ENCODE measurements at regions not wholly inside any gene's neighbourhood (a gene's known extent, or its start where the extent isn't known, plus 50 kb on each side); places are given as distances from the start of the nearest gene placed in this dataset.

DNA sequence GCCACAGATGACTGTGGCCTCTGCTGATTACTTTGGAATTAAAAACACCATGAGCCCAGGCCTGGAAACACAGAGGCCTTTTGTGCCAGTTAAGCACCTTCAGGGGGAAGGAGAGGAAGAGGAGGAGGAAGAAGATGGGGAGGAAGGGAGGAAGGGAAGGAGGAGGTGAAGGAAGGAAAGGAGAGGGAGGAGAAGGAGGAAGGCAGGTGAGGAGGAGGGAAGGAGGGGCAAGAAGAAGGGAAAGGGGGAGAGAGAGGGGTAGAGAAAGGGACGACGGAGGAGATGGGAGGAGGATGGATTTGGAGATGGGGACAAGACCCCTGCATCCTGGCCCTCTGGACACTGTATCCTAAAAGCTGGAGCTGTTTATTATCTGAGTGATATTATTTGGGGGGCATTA is 231.0 kb downstream of the UQCRFS1 start:
- no peak for TF ChIP-seq EZH2 (IDR thresholded peaks at IDR 0.05; ENCODE audit: borderline replicate concordance, low read depth, low read length, poor library complexity, severe bottlenecking)
- TF ChIP-seq, protein P1, sequence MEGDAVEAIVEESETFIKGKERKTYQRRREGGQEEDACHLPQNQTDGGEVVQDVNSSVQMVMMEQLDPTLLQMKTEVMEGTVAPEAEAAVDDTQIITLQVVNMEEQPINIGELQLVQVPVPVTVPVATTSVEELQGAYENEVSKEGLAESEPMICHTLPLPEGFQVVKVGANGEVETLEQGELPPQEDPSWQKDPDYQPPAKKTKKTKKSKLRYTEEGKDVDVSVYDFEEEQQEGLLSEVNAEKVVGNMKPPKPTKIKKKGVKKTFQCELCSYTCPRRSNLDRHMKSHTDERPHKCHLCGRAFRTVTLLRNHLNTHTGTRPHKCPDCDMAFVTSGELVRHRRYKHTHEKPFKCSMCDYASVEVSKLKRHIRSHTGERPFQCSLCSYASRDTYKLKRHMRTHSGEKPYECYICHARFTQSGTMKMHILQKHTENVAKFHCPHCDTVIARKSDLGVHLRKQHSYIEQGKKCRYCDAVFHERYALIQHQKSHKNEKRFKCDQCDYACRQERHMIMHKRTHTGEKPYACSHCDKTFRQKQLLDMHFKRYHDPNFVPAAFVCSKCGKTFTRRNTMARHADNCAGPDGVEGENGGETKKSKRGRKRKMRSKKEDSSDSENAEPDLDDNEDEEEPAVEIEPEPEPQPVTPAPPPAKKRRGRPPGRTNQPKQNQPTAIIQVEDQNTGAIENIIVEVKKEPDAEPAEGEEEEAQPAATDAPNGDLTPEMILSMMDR (conservative IDR thresholded peaks at IDR 0.05; ENCODE audit: low read depth, low read length), result no peak
